ENCODE measurements at regions not wholly inside any gene's neighbourhood (a gene's known extent, or its start where the extent isn't known, plus 50 kb on each side); places are given as distances from the start of the nearest gene placed in this dataset.

DNA sequence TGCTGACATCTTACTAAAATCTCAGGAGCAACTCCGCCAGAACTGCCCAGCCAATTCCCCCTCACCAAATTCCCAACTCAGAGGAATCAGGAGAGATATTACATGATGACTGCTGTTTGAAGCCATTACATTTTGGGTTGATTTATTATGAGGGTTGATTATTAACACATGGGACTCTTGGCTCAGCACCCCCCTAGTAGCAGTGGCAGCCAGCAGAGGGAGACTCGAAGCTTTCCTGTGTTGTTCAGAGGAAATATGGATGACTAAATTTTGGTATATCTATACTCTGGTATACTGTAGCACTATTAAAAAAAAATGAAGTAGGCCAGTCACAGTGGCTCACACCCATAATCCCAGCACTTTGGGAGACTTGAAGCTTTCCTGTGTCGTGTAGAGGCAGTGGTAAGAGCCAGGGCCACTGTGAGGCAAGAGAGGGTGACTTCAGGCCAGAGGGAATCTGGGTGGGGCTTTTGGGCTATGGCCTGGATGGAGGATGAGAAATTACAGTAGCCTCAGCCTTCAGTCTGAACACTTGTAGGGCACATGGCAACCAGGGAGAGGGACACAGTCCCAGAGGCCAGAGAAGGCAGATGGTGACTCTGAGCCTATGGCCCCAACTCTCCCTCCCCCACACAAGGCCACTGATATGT lies 111.4 kb downstream of the LHX2 start:
- TF ChIP-seq, protein P1, sequence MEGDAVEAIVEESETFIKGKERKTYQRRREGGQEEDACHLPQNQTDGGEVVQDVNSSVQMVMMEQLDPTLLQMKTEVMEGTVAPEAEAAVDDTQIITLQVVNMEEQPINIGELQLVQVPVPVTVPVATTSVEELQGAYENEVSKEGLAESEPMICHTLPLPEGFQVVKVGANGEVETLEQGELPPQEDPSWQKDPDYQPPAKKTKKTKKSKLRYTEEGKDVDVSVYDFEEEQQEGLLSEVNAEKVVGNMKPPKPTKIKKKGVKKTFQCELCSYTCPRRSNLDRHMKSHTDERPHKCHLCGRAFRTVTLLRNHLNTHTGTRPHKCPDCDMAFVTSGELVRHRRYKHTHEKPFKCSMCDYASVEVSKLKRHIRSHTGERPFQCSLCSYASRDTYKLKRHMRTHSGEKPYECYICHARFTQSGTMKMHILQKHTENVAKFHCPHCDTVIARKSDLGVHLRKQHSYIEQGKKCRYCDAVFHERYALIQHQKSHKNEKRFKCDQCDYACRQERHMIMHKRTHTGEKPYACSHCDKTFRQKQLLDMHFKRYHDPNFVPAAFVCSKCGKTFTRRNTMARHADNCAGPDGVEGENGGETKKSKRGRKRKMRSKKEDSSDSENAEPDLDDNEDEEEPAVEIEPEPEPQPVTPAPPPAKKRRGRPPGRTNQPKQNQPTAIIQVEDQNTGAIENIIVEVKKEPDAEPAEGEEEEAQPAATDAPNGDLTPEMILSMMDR (conservative IDR thresholded peaks at IDR 0.05; ENCODE audit: low read depth, low read length): peak; percentile 67
- no peak for TF ChIP-seq EZH2phosphoT487 (IDR thresholded peaks at IDR 0.05; ENCODE audit: borderline replicate concordance, low read length)
- no peak for TF ChIP-seq EZH2 (IDR thresholded peaks at IDR 0.05; ENCODE audit: low read length, unreplicated experiment)
